HCT116 (cell line): ENCODE measurements at regions not wholly inside any gene's neighbourhood (a gene's known extent, or its start where the extent isn't known, plus 50 kb on each side); places are given as distances from the start of the nearest gene placed in this dataset.

ENCODE experiments used
- ATAC-seq: fragments of 200-7000 bp; cut with Tn5 transposase; 2 replicates; pipeline ENCODE4 v1.9.1; 2020; ENCODE audit warnings: mild to moderate bottlenecking, moderate library complexity
- BruUV-seq: library from RNA; stranded (reverse); fragments of 400-500 nt; replicated peaks from 2 replicates; lab custom pipeline; 2021; lab: Mats Ljungman, UMichigan
- CTCF ChIA-PET: fragments of 300-600 bp; sonication (Branson Sonifier 250); formaldehyde crosslinking; loops from one replicate; lab custom pipeline; 2021; ENCODE audit warnings: antibody characterized with exemption; lab: Charles Lee
- POLR2A ChIA-PET: fragments of 300-600, 350-600 bp; sonication (Branson Sonifier 250); formaldehyde crosslinking; loops from one replicate; lab custom pipeline; 2021; ENCODE audit warnings: antibody characterized with exemption; lab: Charles Lee
- RAD21 ChIA-PET, 2 experiments: fragments of 300-600 bp; sonication (Branson Sonifier 250); formaldehyde crosslinking; loops; one replicate each; lab custom pipeline; 2023; ENCODE audit warnings: low total read pairs in 2 of 2; ENCODE audit not compliant: uncharacterized antibody in 2 of 2, unreplicated experiment in 2 of 2, low non-redundant PET in 1 of 2; lab: Charles Lee
- DNase-seq: peaks from one replicate; pipeline ENCODE4 v3.0.0-alpha.2; 2010; ENCODE audit warnings: low read depth, low spot score
- H2AFZ ChIP-seq: fragments of 200-600 bp; shearing (Covaris generic), sonication (generic); 2 replicates; pipeline ENCODE4 v1.6.1; 2017; ENCODE audit warnings: low read depth, mixed run types, mixed read lengths, antibody characterized with exemption, low read length; ENCODE audit not compliant: poor library complexity, severe bottlenecking
- H3K27ac ChIP-seq: 2 replicates; pipeline ENCODE4 v1.5.1; 2012; ENCODE audit warnings: low read depth, low read length
- H3K27me3 ChIP-seq: fragments of 200-600 bp; sonication (generic); 2 replicates; pipeline ENCODE4 v1.6.1; 2016; ENCODE audit warnings: mixed run types, low read length, mixed read lengths; ENCODE audit not compliant: insufficient read depth
- H3K36me3 ChIP-seq, 2 experiments: fragments of 200-500 bp in 1 of 2; fragments of 200-600 bp in 1 of 2; sonication (Bioruptor generic) in 1 of 2; sonication (generic) in 1 of 2; 2 replicates each; pipeline versions ENCODE4 v1.5.1 to v1.6.1; 2014 to 2016; ENCODE audit warnings: low read length in 2 of 2, inconsistent platforms in 1 of 2, mixed read lengths in 1 of 2, mixed run types in 1 of 2; ENCODE audit not compliant: insufficient read depth in 2 of 2, control insufficient read depth in 1 of 2
- H3K4me1 ChIP-seq, 2 experiments: fragments of 200-600 bp in 1 of 2; sonication (generic) in 1 of 2; 2 replicates each; pipeline versions ENCODE4 v1.5.1 to v1.6.1; 2012 to 2017; ENCODE audit warnings: low read length in 2 of 2, inconsistent platforms in 1 of 2, mild to moderate bottlenecking in 1 of 2, mixed read lengths in 1 of 2, mixed run types in 1 of 2, moderate library complexity in 1 of 2; ENCODE audit not compliant: insufficient read depth in 2 of 2, control insufficient read depth in 1 of 2
- H3K4me2 ChIP-seq: fragments of 200-600 bp; sonication (generic); 2 replicates; pipeline ENCODE4 v1.6.1; 2017; ENCODE audit warnings: mixed run types, low read length, mixed read lengths
- H3K4me3 ChIP-seq, 2 experiments: fragments of 200-600 bp in 1 of 2; sonication (generic) in 1 of 2; replicated peaks in 1 of 2; 2 replicates each; pipeline ENCODE4 v1.5.1; 2011 to 2016; ENCODE audit warnings: low read length in 2 of 2, control low read depth in 1 of 2, low read depth in 1 of 2, mild to moderate bottlenecking in 1 of 2, mixed read lengths in 1 of 2, mixed run types in 1 of 2
- H3K79me2 ChIP-seq: fragments of 200-600 bp; sonication (generic); 2 replicates; pipeline ENCODE4 v1.6.1; 2017; ENCODE audit warnings: mild to moderate bottlenecking, mixed run types, low read length, moderate library complexity, mixed read lengths; ENCODE audit not compliant: insufficient read depth
- H3K9ac ChIP-seq: fragments of 200-600 bp; sonication (generic); 2 replicates; pipeline ENCODE4 v1.6.1; 2016; ENCODE audit warnings: low read length, mixed read lengths
- H3K9me2 ChIP-seq: fragments of 200-600 bp; sonication (generic), shearing (Covaris generic); 2 replicates; pipeline ENCODE4 v1.6.1; 2017; ENCODE audit warnings: mixed run types, mild to moderate bottlenecking, moderate library complexity; ENCODE audit not compliant: insufficient read depth
- H3K9me3 ChIP-seq, 2 experiments: fragments of 200-500 bp in 1 of 2; fragments of 200-600 bp in 1 of 2; sonication (Bioruptor generic) in 1 of 2; sonication (generic) in 1 of 2; 2 replicates each; pipeline ENCODE4 v1.6.1; 2014 to 2017; ENCODE audit warnings: low read length in 2 of 2, mixed read lengths in 2 of 2, inconsistent platforms in 1 of 2, low read depth in 1 of 2, mild to moderate bottlenecking in 1 of 2, mixed run types in 1 of 2, moderate library complexity in 1 of 2; ENCODE audit not compliant: control insufficient read depth in 1 of 2, insufficient read depth in 1 of 2
- H4K20me1 ChIP-seq: fragments of 200-600 bp; sonication (generic), shearing (Covaris generic); 2 replicates; pipeline ENCODE4 v1.6.1; 2017; ENCODE audit warnings: mixed run types, mild to moderate bottlenecking, moderate library complexity; ENCODE audit not compliant: insufficient read depth
- ATF3 ChIP-seq: IDR thresholded peaks from 2 replicates; pipeline ENCODE4 v1.6.1; 2012
- CBX3 ChIP-seq: IDR thresholded peaks from 2 replicates; pipeline ENCODE4 v1.6.1; 2012; ENCODE audit warnings: low read depth
- CEBPB ChIP-seq: IDR thresholded peaks from 2 replicates; pipeline ENCODE4 v1.6.1; 2012; ENCODE audit warnings: low read depth
- CTCF ChIP-seq, 3 experiments: fragments of 200-600 bp in 1 of 3; sonication (generic) in 1 of 3; IDR thresholded peaks in 2 of 3; conservative IDR thresholded peaks in 1 of 3; 2 replicates each; pipeline ENCODE4 v1.5.1; 2012 to 2017; ENCODE audit warnings: low read depth in 2 of 3, low read length in 2 of 3, antibody characterized with exemption in 1 of 3, borderline replicate concordance in 1 of 3, control low read depth in 1 of 3, mild to moderate bottlenecking in 1 of 3, mixed read lengths in 1 of 3, mixed run types in 1 of 3, moderate library complexity in 1 of 3; ENCODE audit not compliant: insufficient read depth in 1 of 3
- EGR1 ChIP-seq: IDR thresholded peaks from 2 replicates; pipeline ENCODE4 v1.6.1; 2012; ENCODE audit warnings: low read depth
- ELF1 ChIP-seq: IDR thresholded peaks from 2 replicates; pipeline ENCODE4 v1.6.1; 2012; ENCODE audit warnings: low read depth, borderline replicate concordance
- EZH2phosphoT487 ChIP-seq: fragments of 200-600 bp; IDR thresholded peaks from 2 replicates; pipeline ENCODE4 v1.6.1; 2018; ENCODE audit warnings: antibody characterized with exemption, borderline replicate concordance
- FOSL1 ChIP-seq: IDR thresholded peaks from 2 replicates; pipeline ENCODE4 v1.6.1; 2012; ENCODE audit warnings: low read depth
- JUND ChIP-seq: IDR thresholded peaks from 2 replicates; pipeline ENCODE4 v1.6.1; 2012
- MAX ChIP-seq: IDR thresholded peaks from 2 replicates; pipeline ENCODE4 v1.6.1; 2012
- POLR2A ChIP-seq: IDR thresholded peaks from 2 replicates; pipeline ENCODE4 v1.7.0; 2011; ENCODE audit warnings: borderline replicate concordance; ENCODE audit not compliant: insufficient read depth, insufficient read length; ENCODE audit errors: extremely low read depth
- RAD21 ChIP-seq: IDR thresholded peaks from 2 replicates; pipeline ENCODE4 v1.6.1; 2012; ENCODE audit warnings: low read depth, mild to moderate bottlenecking
- SIN3A ChIP-seq: IDR thresholded peaks from 2 replicates; pipeline ENCODE4 v1.6.1; 2012; ENCODE audit warnings: low read depth
- SRF ChIP-seq: IDR thresholded peaks from 2 replicates; pipeline ENCODE4 v1.6.1; 2012; ENCODE audit warnings: low read depth
- TCF7L2 ChIP-seq: IDR thresholded peaks from 2 replicates; pipeline ENCODE4 v1.7.0; 2011; ENCODE audit warnings: borderline replicate concordance, inconsistent platforms; ENCODE audit not compliant: insufficient read depth, insufficient read length; ENCODE audit errors: extremely low read depth
- YY1 ChIP-seq: IDR thresholded peaks from 2 replicates; pipeline ENCODE4 v1.6.1; 2011; ENCODE audit warnings: low read length, low read depth, moderate library complexity, mild to moderate bottlenecking; ENCODE audit not compliant: insufficient replicate concordance; ENCODE audit errors: extremely low read depth
- ZBTB33 ChIP-seq: IDR thresholded peaks from 2 replicates; pipeline ENCODE4 v1.6.1; 2011; ENCODE audit warnings: mild to moderate bottlenecking, low read length, moderate library complexity; ENCODE audit not compliant: insufficient replicate concordance; ENCODE audit errors: extremely low read depth
- ZFX ChIP-seq: fragments of 450-650 bp; IDR thresholded peaks from 2 replicates; pipeline ENCODE4 v1.6.1; 2017
- ZNF274 ChIP-seq: fragments of 200-500 bp; sonication (Bioruptor generic); IDR thresholded peaks from 2 replicates; pipeline ENCODE4 v1.6.1; 2014; ENCODE audit warnings: mild to moderate bottlenecking, low read depth, low read length, inconsistent platforms
- intact Hi-C: fragments of 100-400 bp; cut with micrococcal nuclease; formaldehyde crosslinking; loops from 2 replicates; pipeline ENCODE4 v1.10.0; 2022
- TF ChIP-seq, protein P1 (sequence below): IDR thresholded peaks from 2 replicates; pipeline ENCODE4 v1.6.1; 2012; ENCODE audit warnings: low read depth

GRCh38 chr1:184228558-184228957 lies 158.3 kb upstream of the C1orf21 start:
- no peaks in the 10 kb centered on the region for H3K4me1 ChIP-seq
- no TSS peak for BruUV-seq
- DNase-seq: no peak
- no peak for ATAC-seq
- H3K36me3 ChIP-seq: no peaks in the 10 kb centered on the region
- H3K9me2 ChIP-seq: no peaks in the 10 kb centered on the region
- no peak overlapping the region for H2AFZ ChIP-seq
- ChIA-PET POLR2A (no interaction called here), RAD21 (no interaction called here), CTCF (no interaction called here)
- no peak overlapping the region for H3K4me2 ChIP-seq
- intact Hi-C loops: no loop called here
- no peak overlapping the region for H3K9ac ChIP-seq
- H4K20me1 ChIP-seq: no peaks in the 10 kb centered on the region
- no peaks in the 10 kb centered on the region for H3K9me3 ChIP-seq
- H3K4me3 ChIP-seq: no peak overlapping the region
- TF ChIP-seq, protein P1, sequence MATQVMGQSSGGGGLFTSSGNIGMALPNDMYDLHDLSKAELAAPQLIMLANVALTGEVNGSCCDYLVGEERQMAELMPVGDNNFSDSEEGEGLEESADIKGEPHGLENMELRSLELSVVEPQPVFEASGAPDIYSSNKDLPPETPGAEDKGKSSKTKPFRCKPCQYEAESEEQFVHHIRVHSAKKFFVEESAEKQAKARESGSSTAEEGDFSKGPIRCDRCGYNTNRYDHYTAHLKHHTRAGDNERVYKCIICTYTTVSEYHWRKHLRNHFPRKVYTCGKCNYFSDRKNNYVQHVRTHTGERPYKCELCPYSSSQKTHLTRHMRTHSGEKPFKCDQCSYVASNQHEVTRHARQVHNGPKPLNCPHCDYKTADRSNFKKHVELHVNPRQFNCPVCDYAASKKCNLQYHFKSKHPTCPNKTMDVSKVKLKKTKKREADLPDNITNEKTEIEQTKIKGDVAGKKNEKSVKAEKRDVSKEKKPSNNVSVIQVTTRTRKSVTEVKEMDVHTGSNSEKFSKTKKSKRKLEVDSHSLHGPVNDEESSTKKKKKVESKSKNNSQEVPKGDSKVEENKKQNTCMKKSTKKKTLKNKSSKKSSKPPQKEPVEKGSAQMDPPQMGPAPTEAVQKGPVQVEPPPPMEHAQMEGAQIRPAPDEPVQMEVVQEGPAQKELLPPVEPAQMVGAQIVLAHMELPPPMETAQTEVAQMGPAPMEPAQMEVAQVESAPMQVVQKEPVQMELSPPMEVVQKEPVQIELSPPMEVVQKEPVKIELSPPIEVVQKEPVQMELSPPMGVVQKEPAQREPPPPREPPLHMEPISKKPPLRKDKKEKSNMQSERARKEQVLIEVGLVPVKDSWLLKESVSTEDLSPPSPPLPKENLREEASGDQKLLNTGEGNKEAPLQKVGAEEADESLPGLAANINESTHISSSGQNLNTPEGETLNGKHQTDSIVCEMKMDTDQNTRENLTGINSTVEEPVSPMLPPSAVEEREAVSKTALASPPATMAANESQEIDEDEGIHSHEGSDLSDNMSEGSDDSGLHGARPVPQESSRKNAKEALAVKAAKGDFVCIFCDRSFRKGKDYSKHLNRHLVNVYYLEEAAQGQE: no peak
- no peak for TF ChIP-seq RAD21
- TF ChIP-seq JUND: no peak
- no peak for TF ChIP-seq SRF
- no peak for TF ChIP-seq ZNF274
- TF ChIP-seq YY1: no peak
- no peak for TF ChIP-seq CEBPB
- TF ChIP-seq FOSL1: no peak
- TF ChIP-seq ATF3: no peak
- no peak for TF ChIP-seq TCF7L2
- no peak for TF ChIP-seq EGR1
- no peak for TF ChIP-seq CBX3
- TF ChIP-seq POLR2A: no peak
- no peak for TF ChIP-seq ZBTB33
- TF ChIP-seq EZH2phosphoT487: no peak
- no peak for TF ChIP-seq MAX
- no peak for TF ChIP-seq ELF1
- TF ChIP-seq SIN3A: no peak
- TF ChIP-seq ZFX: no peak
- TF ChIP-seq CTCF (IDR thresholded peaks at IDR 0.05 in 2 of 3, conservative IDR thresholded peaks at IDR 0.05 in 1 of 3; ENCODE audit: borderline replicate concordance in 1 of 3, insufficient read depth in 1 of 3, low read depth in 2 of 3, low read length in 2 of 3): no peak
- no peaks in the 10 kb centered on the region for H3K79me2 ChIP-seq
- no peak overlapping the region for H3K27ac ChIP-seq
- no peaks in the 10 kb centered on the region for H3K27me3 ChIP-seq
